ENCODE measurements at regions not wholly inside any gene's neighbourhood (a gene's known extent, or its start where the extent isn't known, plus 50 kb on each side); places are given as distances from the start of the nearest gene placed in this dataset.

DNA sequence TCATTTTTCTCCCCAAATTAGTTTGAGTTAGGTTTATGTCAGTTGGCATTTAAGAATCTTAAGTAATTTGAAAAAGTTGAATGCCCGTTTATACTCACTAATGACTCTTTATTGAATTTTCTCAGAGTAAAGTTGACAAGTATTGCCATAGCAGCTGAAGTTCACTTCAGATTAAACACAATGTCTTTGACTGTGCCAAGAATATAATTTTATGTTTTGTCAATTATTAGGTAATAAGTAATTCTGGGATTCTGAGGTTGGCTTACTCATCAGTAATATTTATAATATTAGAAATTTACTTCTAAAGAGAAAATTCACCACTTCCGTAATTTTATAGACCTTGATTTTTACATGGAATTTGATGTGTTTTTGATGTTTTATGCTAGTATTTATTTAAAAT lies 369.3 kb upstream of the TMPRSS15 start:
- TF ChIP-seq, protein P1, sequence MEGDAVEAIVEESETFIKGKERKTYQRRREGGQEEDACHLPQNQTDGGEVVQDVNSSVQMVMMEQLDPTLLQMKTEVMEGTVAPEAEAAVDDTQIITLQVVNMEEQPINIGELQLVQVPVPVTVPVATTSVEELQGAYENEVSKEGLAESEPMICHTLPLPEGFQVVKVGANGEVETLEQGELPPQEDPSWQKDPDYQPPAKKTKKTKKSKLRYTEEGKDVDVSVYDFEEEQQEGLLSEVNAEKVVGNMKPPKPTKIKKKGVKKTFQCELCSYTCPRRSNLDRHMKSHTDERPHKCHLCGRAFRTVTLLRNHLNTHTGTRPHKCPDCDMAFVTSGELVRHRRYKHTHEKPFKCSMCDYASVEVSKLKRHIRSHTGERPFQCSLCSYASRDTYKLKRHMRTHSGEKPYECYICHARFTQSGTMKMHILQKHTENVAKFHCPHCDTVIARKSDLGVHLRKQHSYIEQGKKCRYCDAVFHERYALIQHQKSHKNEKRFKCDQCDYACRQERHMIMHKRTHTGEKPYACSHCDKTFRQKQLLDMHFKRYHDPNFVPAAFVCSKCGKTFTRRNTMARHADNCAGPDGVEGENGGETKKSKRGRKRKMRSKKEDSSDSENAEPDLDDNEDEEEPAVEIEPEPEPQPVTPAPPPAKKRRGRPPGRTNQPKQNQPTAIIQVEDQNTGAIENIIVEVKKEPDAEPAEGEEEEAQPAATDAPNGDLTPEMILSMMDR (conservative IDR thresholded peaks at IDR 0.05; ENCODE audit: low read length): no peak
- no peak for TF ChIP-seq EZH2phosphoT487 (IDR thresholded peaks at IDR 0.05; ENCODE audit: borderline replicate concordance, low read depth, low read length)

Measured in OCI-LY7 (cell line).